Mesothelial cell of epicardium (in vitro differentiated cells): ENCODE measurements at regions not wholly inside any gene's neighbourhood (a gene's known extent, or its start where the extent isn't known, plus 50 kb on each side); places are given as distances from the start of the nearest gene placed in this dataset.

Experiments
- DNase-seq, 2 experiments: peaks; one replicate each; pipeline ENCODE4 v3.0.0; 2021; ENCODE audit warnings: low spot score in 2 of 2; ENCODE audit not compliant: unreplicated experiment in 2 of 2
- H3K27ac Mint-ChIP-seq: 2 replicates; pipeline ENCODE4 v1.8.0; 2021; ENCODE audit warnings: mixed read lengths
- H3K27me3 Mint-ChIP-seq: 2 replicates; pipeline ENCODE4 v1.8.0; 2021; ENCODE audit warnings: low read depth, mixed read lengths
- H3K36me3 Mint-ChIP-seq: 2 replicates; pipeline ENCODE4 v1.8.0; 2021; ENCODE audit warnings: mixed read lengths
- H3K4me1 Mint-ChIP-seq: 2 replicates; pipeline ENCODE4 v1.8.0; 2021; ENCODE audit warnings: mixed read lengths
- H3K4me3 Mint-ChIP-seq: 2 replicates; pipeline ENCODE4 v1.8.0; 2021; ENCODE audit warnings: mild to moderate bottlenecking, moderate library complexity, mixed read lengths
- H3K9me3 Mint-ChIP-seq: 2 replicates; pipeline ENCODE4 v1.8.0; 2021; ENCODE audit warnings: mixed read lengths
- TF ChIP-seq, protein P1 (sequence below): fragments of 200-600 bp; sonication (generic); IDR thresholded peaks from one replicate; pipeline ENCODE4 v1.5.0; 2021; ENCODE audit warnings: antibody characterized with exemption; ENCODE audit not compliant: unreplicated experiment

GRCh38 chr11:11167806-11168205, 185.2 kb downstream of the CSNK2A3 start:
- H3K4me1 Mint-ChIP-seq = peaks cover 10% of the 10 kb centered on the region
- H3K36me3 Mint-ChIP-seq = no peaks in the 10 kb centered on the region
- no peak overlapping the region for H3K4me3 Mint-ChIP-seq
- H3K27me3 Mint-ChIP-seq = peaks cover 6% of the 10 kb centered on the region
- H3K27ac Mint-ChIP-seq = no peak overlapping the region
- H3K9me3 Mint-ChIP-seq = peaks cover 8% of the 10 kb centered on the region
- TF ChIP-seq, protein P1, sequence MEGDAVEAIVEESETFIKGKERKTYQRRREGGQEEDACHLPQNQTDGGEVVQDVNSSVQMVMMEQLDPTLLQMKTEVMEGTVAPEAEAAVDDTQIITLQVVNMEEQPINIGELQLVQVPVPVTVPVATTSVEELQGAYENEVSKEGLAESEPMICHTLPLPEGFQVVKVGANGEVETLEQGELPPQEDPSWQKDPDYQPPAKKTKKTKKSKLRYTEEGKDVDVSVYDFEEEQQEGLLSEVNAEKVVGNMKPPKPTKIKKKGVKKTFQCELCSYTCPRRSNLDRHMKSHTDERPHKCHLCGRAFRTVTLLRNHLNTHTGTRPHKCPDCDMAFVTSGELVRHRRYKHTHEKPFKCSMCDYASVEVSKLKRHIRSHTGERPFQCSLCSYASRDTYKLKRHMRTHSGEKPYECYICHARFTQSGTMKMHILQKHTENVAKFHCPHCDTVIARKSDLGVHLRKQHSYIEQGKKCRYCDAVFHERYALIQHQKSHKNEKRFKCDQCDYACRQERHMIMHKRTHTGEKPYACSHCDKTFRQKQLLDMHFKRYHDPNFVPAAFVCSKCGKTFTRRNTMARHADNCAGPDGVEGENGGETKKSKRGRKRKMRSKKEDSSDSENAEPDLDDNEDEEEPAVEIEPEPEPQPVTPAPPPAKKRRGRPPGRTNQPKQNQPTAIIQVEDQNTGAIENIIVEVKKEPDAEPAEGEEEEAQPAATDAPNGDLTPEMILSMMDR = no peak
- no peak for DNase-seq

- Mint-ChIP-seq H3K27ac (no peak overlapping the region), H3K9me3 (peaks cover 7% of the 10 kb centered on the region), H3K4me1 (peaks cover 6% of the 10 kb centered on the region), H3K36me3 (no peaks in the 10 kb centered on the region), H3K27me3 (peaks cover 7% of the 10 kb centered on the region), H3K4me3 (no peak overlapping the region)
- DNase-seq = no peak
- TF ChIP-seq, protein P1 = no peak
Measured at GRCh38 chr11:11164334-11164690, 188.7 kb downstream of the CSNK2A3 start.

GRCh38 chr11:11163669-11164333, 189.2 kb downstream of the CSNK2A3 start:
- TF ChIP-seq, protein P1 = no peak
- H3K4me3 Mint-ChIP-seq = no peak overlapping the region
- peaks cover 7% of the 10 kb centered on the region for H3K9me3 Mint-ChIP-seq
- H3K4me1 Mint-ChIP-seq = peaks cover 6% of the 10 kb centered on the region
- H3K27me3 Mint-ChIP-seq = peaks cover 7% of the 10 kb centered on the region
- H3K36me3 Mint-ChIP-seq = no peaks in the 10 kb centered on the region
- no peak overlapping the region for H3K27ac Mint-ChIP-seq
- DNase-seq = no peak

DNA sequence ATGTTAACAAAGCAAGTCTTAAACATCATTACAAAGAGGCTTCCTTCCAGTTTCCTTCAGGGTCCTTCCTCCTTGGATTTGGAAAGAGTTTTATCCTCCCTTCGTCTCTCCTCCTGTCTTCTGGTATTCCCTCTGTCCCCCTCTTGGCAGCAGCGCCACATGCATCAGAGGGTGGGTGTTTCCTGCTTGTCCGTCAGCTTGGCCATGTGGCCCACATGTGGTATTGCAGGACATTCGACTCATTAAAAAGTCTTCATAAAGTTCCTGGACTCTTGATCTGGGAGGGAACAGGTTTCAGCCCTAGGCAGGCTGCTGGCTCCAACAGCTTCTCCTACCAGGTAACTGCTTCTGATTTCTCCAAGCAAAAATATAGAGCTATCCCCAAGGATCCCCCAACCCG, 189.8 kb downstream of the CSNK2A3 start:
- Mint-ChIP-seq H3K9me3 (peaks cover 7% of the 10 kb centered on the region), H3K4me1 (peaks cover 5% of the 10 kb centered on the region), H3K4me3 (no peak overlapping the region), H3K27me3 (peaks cover 7% of the 10 kb centered on the region), H3K27ac (no peak overlapping the region), H3K36me3 (no peaks in the 10 kb centered on the region)
- TF ChIP-seq, protein P1 = peak; percentile 47
- no peak for DNase-seq

DNA sequence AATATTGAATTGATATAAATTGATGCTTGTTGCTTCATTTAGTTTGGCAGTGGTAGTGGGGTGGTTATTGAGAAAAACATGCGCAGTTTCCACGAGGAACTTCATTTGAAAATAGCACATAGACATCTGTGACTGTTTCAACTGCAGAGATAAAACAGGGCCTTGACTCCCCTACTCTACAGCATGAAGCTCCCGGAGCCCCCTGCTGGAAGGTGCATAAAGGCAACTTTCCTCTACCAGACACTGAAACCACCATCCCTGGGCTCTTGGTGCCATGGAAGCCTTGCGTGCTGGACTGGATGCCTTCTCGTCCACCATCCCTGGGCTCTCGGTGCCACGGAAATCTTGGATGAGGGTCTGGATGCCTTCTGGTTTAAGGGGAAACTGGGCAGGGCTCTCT, 195.9 kb downstream of the CSNK2A3 start:
- Mint-ChIP-seq H3K27me3 (no peaks in the 10 kb centered on the region), H3K27ac (no peak overlapping the region), H3K4me3 (no peak overlapping the region), H3K36me3 (no peaks in the 10 kb centered on the region), H3K4me1 (peaks cover 3% of the 10 kb centered on the region), H3K9me3 (peaks cover 4% of the 10 kb centered on the region)
- TF ChIP-seq, protein P1 = peak; percentile 38
- DNase-seq = no peak
